ENCODE measurements at regions not wholly inside any gene's neighbourhood (a gene's known extent, or its start where the extent isn't known, plus 50 kb on each side); places are given as distances from the start of the nearest gene placed in this dataset.
A peak's percentile ranks its signal among the peaks of the same experiment; 100 is the strongest.

GRCh38 chr10:100655326-100655759 is 90.0 kb upstream of the PAX2 start:
- no peak for ATAC-seq
- in situ Hi-C loops (cut with MboI; ENCODE audit: low sequenced_read_pairs in 4 of 4) (no loop called here), intact Hi-C loops (cut with DNase I; ENCODE audit: low total_unique reads) (no loop called here)
- no peaks in the 10 kb centered on the region for H3K4me1 ChIP-seq
- peaks cover 76 to 89% (median 81%) of the 10 kb centered on the region in 3 donors for H3K27me3 ChIP-seq
- peak overlapping the region in 1 of 4 donors; percentile 24 for H3K4me3 ChIP-seq
- H3K36me3 ChIP-seq: no peaks in the 10 kb centered on the region
- H3K27ac ChIP-seq: no peak overlapping the region
- H3K9me3 ChIP-seq: no peaks in the 10 kb centered on the region
- DNase-seq: no peak
- TF ChIP-seq CTCF (IDR thresholded peaks at IDR 0.05 in 4 of 5, conservative IDR thresholded peaks at IDR 0.05 in 1 of 5) (no peak), POLR2A (IDR thresholded peaks at IDR 0.05) (no peak)

DNA sequence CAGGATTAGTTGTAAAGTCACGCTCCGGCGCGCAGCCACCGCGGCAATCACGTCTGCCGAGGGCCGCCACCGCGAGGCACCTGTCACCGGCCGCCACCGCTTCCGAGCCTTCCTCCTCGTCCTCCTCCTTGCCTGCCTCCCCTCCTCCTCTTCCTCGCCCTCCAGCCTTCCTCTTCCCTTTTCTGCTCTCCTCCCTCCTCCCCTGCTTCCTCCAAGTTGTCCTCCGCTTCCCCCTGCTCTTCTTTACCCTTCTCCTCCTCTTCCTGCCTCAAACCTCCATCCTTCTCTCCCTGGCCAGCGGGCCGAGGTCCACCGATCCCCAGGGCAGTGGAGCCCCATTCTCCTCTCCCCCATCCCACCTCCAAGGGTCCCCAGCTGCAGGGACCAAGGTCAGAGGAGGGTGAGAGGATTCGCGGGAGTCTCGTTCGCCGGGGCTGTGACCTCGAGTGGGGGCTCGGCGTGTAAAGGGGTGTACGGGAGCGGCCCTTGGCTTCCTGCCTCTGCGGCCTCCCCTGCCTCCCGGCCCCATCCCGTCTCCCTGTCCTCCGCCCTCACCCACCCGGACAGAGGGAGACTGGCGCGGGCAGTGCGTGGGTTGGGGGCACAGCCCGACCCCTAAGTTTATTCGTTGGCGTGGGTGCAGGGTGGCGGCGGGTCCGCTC is 89.5 kb upstream of the PAX2 start:
- intact Hi-C loops (cut with DNase I; ENCODE audit: low total_unique reads): no loop called here
- no peak for DNase-seq
- no peaks in the 10 kb centered on the region for H3K4me1 ChIP-seq
- TF ChIP-seq CTCF (IDR thresholded peaks at IDR 0.05 in 4 of 5, conservative IDR thresholded peaks at IDR 0.05 in 1 of 5): no peak
- TF ChIP-seq POLR2A (IDR thresholded peaks at IDR 0.05): no peak
- in situ Hi-C loops (cut with MboI; ENCODE audit: low sequenced_read_pairs in 4 of 4): no loop called here
- no peak overlapping the region for H3K4me3 ChIP-seq
- no peaks in the 10 kb centered on the region for H3K36me3 ChIP-seq
- H3K27me3 ChIP-seq: peaks cover 79 to 90% (median 85%) of the 10 kb centered on the region in 3 donors
- H3K9me3 ChIP-seq: no peaks in the 10 kb centered on the region
- ATAC-seq: no peak
- no peak overlapping the region for H3K27ac ChIP-seq

- H3K4me1 ChIP-seq: no peaks in the 10 kb centered on the region
- DNase-seq (no peak), ATAC-seq (no peak)
- H3K9me3 ChIP-seq: no peaks in the 10 kb centered on the region
- no peak for TF ChIP-seq POLR2A (IDR thresholded peaks at IDR 0.05)
- TF ChIP-seq CTCF (IDR thresholded peaks at IDR 0.05 in 4 of 5, conservative IDR thresholded peaks at IDR 0.05 in 1 of 5): no peak
- H3K27me3 ChIP-seq: peaks cover 82 to 96% (median 90%) of the 10 kb centered on the region in 3 donors
- in situ Hi-C loops (cut with MboI; ENCODE audit: low sequenced_read_pairs in 4 of 4): no loop called here
- H3K4me3 ChIP-seq: no peak overlapping the region
- no peaks in the 10 kb centered on the region for H3K36me3 ChIP-seq
- H3K27ac ChIP-seq: no peak overlapping the region
- intact Hi-C loops (cut with DNase I; ENCODE audit: low total_unique reads): no loop called here
These were observed 88.9 kb upstream of the PAX2 start for GRCh38 chr10:100656454-100656853.

DNA sequence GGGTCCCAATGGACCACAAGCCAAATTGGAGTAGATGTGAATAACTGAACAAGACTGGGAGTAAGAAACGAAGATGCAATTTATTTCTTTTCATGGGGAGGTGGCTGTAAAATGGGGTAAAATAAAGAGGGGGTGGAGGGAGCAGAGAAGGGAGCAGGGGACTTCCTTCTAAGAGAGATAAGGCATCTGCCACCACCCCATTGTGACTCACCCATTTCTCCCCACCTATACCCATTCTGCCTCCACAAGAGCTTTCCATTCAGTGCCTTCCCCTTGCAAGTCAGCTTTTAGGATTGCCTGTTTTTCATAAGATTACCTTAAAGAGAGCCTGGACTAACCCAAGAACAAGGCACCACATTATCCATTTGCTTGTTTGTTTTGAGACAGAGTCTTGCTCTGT is 87.1 kb upstream of the PAX2 start:
- no peak for TF ChIP-seq CTCF (IDR thresholded peaks at IDR 0.05 in 4 of 5, conservative IDR thresholded peaks at IDR 0.05 in 1 of 5)
- TF ChIP-seq POLR2A (IDR thresholded peaks at IDR 0.05): no peak
- no peaks in the 10 kb centered on the region for H3K4me1 ChIP-seq
- in situ Hi-C loops (cut with MboI; ENCODE audit: low sequenced_read_pairs in 4 of 4) (no loop called here), intact Hi-C loops (cut with DNase I; ENCODE audit: low total_unique reads) (no loop called here)
- no peaks in the 10 kb centered on the region for H3K9me3 ChIP-seq
- H3K27ac ChIP-seq: no peak overlapping the region
- H3K4me3 ChIP-seq: no peak overlapping the region
- H3K27me3 ChIP-seq: peaks cover 80 to 92% (median 83%) of the 10 kb centered on the region in 3 donors
- no peak for DNase-seq
- ATAC-seq: no peak
- no peaks in the 10 kb centered on the region for H3K36me3 ChIP-seq
